ENCODE measurements at regions not wholly inside any gene's neighbourhood (a gene's known extent, or its start where the extent isn't known, plus 50 kb on each side); places are given as distances from the start of the nearest gene placed in this dataset.

DNA sequence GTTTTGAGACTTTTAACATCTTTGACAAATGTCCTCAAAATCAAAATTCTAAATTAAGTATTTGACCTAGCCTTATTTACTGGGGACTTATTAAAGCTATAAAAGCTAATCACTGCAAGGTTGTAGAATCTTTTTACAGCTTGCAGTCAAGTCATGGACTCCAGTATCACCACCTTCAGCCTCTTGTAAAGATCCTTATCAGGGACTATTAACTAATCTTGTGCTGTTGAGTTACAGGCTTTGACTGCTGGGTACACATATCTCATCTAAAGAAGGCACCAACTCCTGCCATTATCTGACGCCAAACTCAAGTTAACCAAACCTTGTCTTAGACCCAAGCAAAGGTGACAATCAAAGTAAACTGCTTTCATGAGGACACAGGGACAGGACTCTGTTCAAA, 621.0 kb upstream of the IGFBP3 start:
- Histone ChIP-seq H3K9me3 (ENCODE audit: insufficient read depth, low read depth, low read length) (no peaks in the 10 kb centered on the region), H3K36me3 (ENCODE audit: insufficient read depth, low read length) (no peaks in the 10 kb centered on the region), H3K9me2 (replicated peaks; ENCODE audit: low read depth, low read length) (no peaks in the 10 kb centered on the region), H2AFZ (ENCODE audit: low read length) (no peak overlapping the region), H3K9ac (ENCODE audit: low read depth, low read length, poor library complexity, severe bottlenecking) (no peak overlapping the region), H3K27me3 (ENCODE audit: insufficient read depth, low read length, poor library complexity, severe bottlenecking) (no peaks in the 10 kb centered on the region), H3K4me2 (ENCODE audit: low read depth, low read length, poor library complexity, severe bottlenecking) (no peak overlapping the region), H3F3A (ENCODE audit: low read depth) (no peaks in the 10 kb centered on the region), H4K20me1 (ENCODE audit: insufficient read depth, low read length, poor library complexity, severe bottlenecking) (no peaks in the 10 kb centered on the region), H3K79me2 (ENCODE audit: insufficient read depth, low read length) (no peaks in the 10 kb centered on the region), H3K4me3 (ENCODE audit: low read length, poor library complexity, severe bottlenecking) (no peak overlapping the region), H3K4me1 (ENCODE audit: insufficient read depth, low read length, poor library complexity, severe bottlenecking) (no peaks in the 10 kb centered on the region)
- no peak for TF ChIP-seq EZH2phosphoT487 (IDR thresholded peaks at IDR 0.05; ENCODE audit: borderline replicate concordance)

DNA sequence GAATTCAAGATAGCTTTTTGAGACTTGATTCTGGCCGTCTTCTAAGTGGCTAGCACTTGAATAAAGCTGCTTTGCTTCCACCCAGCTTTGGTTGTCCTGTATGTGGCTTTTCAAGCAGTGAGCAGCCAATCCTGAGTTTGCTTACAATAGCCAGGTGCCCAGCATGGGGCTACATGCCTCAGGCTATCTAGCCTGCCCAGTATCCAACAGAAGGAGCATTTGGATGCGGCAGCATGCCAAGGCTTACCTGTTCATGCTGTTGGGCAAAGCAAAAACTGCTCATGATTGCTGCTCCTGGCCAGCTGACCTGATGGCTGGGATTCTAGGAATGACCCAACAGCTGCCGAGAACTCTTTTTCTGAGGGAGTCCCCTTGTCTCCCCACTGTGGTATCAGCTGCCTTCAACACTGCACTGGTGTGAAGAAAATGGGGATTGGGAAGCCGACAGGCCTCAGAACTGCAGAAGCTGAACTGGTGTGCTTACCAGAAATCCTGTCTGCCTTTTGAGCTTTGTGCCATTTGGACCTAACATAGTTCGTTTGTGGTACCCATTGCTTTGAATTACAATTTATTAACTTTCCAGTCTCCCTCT, 618.9 kb upstream of the IGFBP3 start:
- Histone ChIP-seq H3K9me2 (replicated peaks; ENCODE audit: low read depth, low read length) (no peaks in the 10 kb centered on the region), H2AFZ (ENCODE audit: low read length) (no peak overlapping the region), H3K36me3 (ENCODE audit: insufficient read depth, low read length) (no peaks in the 10 kb centered on the region), H3K4me3 (ENCODE audit: low read length, poor library complexity, severe bottlenecking) (no peak overlapping the region), H3K79me2 (ENCODE audit: insufficient read depth, low read length) (no peaks in the 10 kb centered on the region), H3K4me1 (ENCODE audit: insufficient read depth, low read length, poor library complexity, severe bottlenecking) (no peaks in the 10 kb centered on the region), H3F3A (ENCODE audit: low read depth) (no peaks in the 10 kb centered on the region), H3K4me2 (ENCODE audit: low read depth, low read length, poor library complexity, severe bottlenecking) (no peak overlapping the region), H3K9me3 (ENCODE audit: insufficient read depth, low read depth, low read length) (no peaks in the 10 kb centered on the region; the same call in 1 of the 2 replicates), H3K27me3 (ENCODE audit: insufficient read depth, low read length, poor library complexity, severe bottlenecking) (no peaks in the 10 kb centered on the region), H4K20me1 (ENCODE audit: insufficient read depth, low read length, poor library complexity, severe bottlenecking) (no peaks in the 10 kb centered on the region), H3K9ac (ENCODE audit: low read depth, low read length, poor library complexity, severe bottlenecking) (no peak overlapping the region)
- TF ChIP-seq, protein P1, sequence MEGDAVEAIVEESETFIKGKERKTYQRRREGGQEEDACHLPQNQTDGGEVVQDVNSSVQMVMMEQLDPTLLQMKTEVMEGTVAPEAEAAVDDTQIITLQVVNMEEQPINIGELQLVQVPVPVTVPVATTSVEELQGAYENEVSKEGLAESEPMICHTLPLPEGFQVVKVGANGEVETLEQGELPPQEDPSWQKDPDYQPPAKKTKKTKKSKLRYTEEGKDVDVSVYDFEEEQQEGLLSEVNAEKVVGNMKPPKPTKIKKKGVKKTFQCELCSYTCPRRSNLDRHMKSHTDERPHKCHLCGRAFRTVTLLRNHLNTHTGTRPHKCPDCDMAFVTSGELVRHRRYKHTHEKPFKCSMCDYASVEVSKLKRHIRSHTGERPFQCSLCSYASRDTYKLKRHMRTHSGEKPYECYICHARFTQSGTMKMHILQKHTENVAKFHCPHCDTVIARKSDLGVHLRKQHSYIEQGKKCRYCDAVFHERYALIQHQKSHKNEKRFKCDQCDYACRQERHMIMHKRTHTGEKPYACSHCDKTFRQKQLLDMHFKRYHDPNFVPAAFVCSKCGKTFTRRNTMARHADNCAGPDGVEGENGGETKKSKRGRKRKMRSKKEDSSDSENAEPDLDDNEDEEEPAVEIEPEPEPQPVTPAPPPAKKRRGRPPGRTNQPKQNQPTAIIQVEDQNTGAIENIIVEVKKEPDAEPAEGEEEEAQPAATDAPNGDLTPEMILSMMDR (conservative IDR thresholded peaks at IDR 0.05; ENCODE audit: low read length) = no peak
- TF ChIP-seq EZH2phosphoT487 (IDR thresholded peaks at IDR 0.05; ENCODE audit: borderline replicate concordance) = no peak

DNA sequence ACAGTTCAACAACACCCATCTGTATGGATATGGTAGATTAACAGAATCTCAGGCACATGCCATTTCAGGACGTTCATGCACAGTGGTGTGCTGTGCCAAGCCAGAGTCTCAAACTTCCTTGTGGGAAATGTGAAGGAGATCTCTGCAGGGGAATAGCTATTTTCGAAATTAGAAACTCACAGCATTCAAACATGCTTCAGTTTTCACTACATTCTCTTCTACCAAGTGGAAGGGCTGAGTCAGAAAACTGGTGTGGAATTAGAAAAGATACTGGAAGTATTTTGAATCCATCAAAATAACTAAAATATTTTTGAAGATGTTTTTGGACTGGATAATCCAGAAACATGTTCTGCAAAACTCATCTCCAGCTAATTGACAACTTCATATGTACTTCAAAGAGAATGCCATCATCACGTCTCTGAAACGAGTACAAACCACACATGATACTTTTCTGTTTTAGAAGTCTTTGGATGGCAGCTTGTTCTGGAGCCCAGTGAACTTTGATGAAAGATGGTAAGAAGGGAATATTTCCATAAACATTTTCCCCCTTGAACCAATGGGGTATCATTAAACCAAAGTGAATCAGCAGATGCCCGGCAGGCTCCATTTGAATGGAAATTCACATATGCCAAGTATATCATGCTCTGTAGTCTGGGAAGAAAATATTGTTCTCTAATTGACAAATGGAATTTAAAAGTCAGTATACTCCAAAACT, 616.3 kb upstream of the IGFBP3 start:
- TF ChIP-seq EZH2phosphoT487 (IDR thresholded peaks at IDR 0.05; ENCODE audit: borderline replicate concordance) = no peak
- TF ChIP-seq, protein P1 (conservative IDR thresholded peaks at IDR 0.05; ENCODE audit: low read length) = no peak
- Histone ChIP-seq H4K20me1 (ENCODE audit: insufficient read depth, low read length, poor library complexity, severe bottlenecking) (no peaks in the 10 kb centered on the region), H2AFZ (ENCODE audit: low read length) (no peak overlapping the region), H3F3A (ENCODE audit: low read depth) (no peaks in the 10 kb centered on the region), H3K4me2 (ENCODE audit: low read depth, low read length, poor library complexity, severe bottlenecking) (no peak overlapping the region), H3K4me3 (ENCODE audit: low read length, poor library complexity, severe bottlenecking) (no peak overlapping the region), H3K9me3 (ENCODE audit: insufficient read depth, low read depth, low read length) (no peaks in the 10 kb centered on the region; the same call in 1 of the 2 replicates), H3K27me3 (ENCODE audit: insufficient read depth, low read length, poor library complexity, severe bottlenecking) (no peaks in the 10 kb centered on the region), H3K9me2 (replicated peaks; ENCODE audit: low read depth, low read length) (no peaks in the 10 kb centered on the region), H3K79me2 (ENCODE audit: insufficient read depth, low read length) (no peaks in the 10 kb centered on the region), H3K36me3 (ENCODE audit: insufficient read depth, low read length) (no peaks in the 10 kb centered on the region), H3K4me1 (ENCODE audit: insufficient read depth, low read length, poor library complexity, severe bottlenecking) (no peaks in the 10 kb centered on the region), H3K9ac (ENCODE audit: low read depth, low read length, poor library complexity, severe bottlenecking) (no peak overlapping the region)
